ENCODE measurements at regions not wholly inside any gene's neighbourhood (a gene's known extent, or its start where the extent isn't known, plus 50 kb on each side); places are given as distances from the start of the nearest gene placed in this dataset.

- H3K79me1 ChIP-seq (ENCODE audit: low read depth, low read length), result no peaks in the 10 kb centered on the region
- WGBS, 2 experiments (ENCODE audit: extremely low coverage in 1 of 2, insufficient coverage in 1 of 2, insufficient read length in 1 of 2, insufficient replicate concordance in 2 of 2, low coverage in 1 of 2, low lambda C conversion rate in 2 of 2, missing lambda C conversion rate in 1 of 2), result 91% methylated on average over 1 of the region's 1 CpG; no CpG with 5 or more reads in 1 of the 2 experiments
- ChIA-PET POLR2A (ENCODE audit: partially characterized antibody) (no interaction called here), CTCF (ENCODE audit: partially characterized antibody) (no interaction called here)
- no peak overlapping the region for H2AK5ac ChIP-seq (ENCODE audit: low read depth, low read length)
- H4K5ac ChIP-seq (ENCODE audit: insufficient read length, low read depth, low read length), result no peak overlapping the region
- no peak overlapping the region for H3K56ac ChIP-seq (replicated peaks; ENCODE audit: insufficient read length, low read depth, low read length)
- H4K91ac ChIP-seq (replicated peaks; ENCODE audit: insufficient read length, low read length), result no peak overlapping the region
- H3K79me2 ChIP-seq (ENCODE audit: control insufficient read depth in 1 of 2, insufficient read depth in 2 of 2, low read length in 2 of 2), result no peaks in the 10 kb centered on the region
- H3K14ac ChIP-seq (ENCODE audit: insufficient read length), result no peak overlapping the region
- TF ChIP-seq SP1 (IDR thresholded peaks at IDR 0.05; ENCODE audit: low read depth, low read length) (no peak), ZNF274 (IDR thresholded peaks at IDR 0.05; ENCODE audit: borderline replicate concordance, extremely low read depth, low read length) (no peak), CHD1 (IDR thresholded peaks at IDR 0.05; ENCODE audit: low read depth, low read length) (no peak), BCL11A (IDR thresholded peaks at IDR 0.05; ENCODE audit: low read depth in 2 of 2, low read length in 2 of 2) (no peak), YY1 (IDR thresholded peaks at IDR 0.05; ENCODE audit: low read depth, low read length) (no peak), BACH1 (IDR thresholded peaks at IDR 0.05; ENCODE audit: low read length) (no peak), TCF12 (IDR thresholded peaks at IDR 0.05; ENCODE audit: low read depth, low read length) (no peak), BRCA1 (IDR thresholded peaks at IDR 0.05; ENCODE audit: low read depth, low read length) (no peak), USF2 (IDR thresholded peaks at IDR 0.05; ENCODE audit: low read length) (no peak)
- TF ChIP-seq, protein P1, sequence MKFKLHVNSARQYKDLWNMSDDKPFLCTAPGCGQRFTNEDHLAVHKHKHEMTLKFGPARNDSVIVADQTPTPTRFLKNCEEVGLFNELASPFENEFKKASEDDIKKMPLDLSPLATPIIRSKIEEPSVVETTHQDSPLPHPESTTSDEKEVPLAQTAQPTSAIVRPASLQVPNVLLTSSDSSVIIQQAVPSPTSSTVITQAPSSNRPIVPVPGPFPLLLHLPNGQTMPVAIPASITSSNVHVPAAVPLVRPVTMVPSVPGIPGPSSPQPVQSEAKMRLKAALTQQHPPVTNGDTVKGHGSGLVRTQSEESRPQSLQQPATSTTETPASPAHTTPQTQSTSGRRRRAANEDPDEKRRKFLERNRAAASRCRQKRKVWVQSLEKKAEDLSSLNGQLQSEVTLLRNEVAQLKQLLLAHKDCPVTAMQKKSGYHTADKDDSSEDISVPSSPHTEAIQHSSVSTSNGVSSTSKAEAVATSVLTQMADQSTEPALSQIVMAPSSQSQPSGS (IDR thresholded peaks at IDR 0.05; ENCODE audit: low read length), result no peak
- no peaks in the 10 kb centered on the region for H3K27me3 ChIP-seq (replicated peaks in 1 of 4; ENCODE audit: control insufficient read depth in 3 of 4, extremely low read depth in 1 of 4, insufficient read depth in 3 of 4, low read length in 3 of 4)
- no peak overlapping the region for H2BK5ac ChIP-seq (ENCODE audit: low read depth, low read length)
- no peak overlapping the region for H2BK120ac ChIP-seq (replicated peaks; ENCODE audit: low read depth, low read length)
- FAIRE-seq (no peak), DNase-seq (ENCODE audit: low read depth in 1 of 2, low spot score in 2 of 2) (no peak)
- no peaks in the 10 kb centered on the region for H3K23me2 ChIP-seq (ENCODE audit: low read depth, low read length)
- H3K4me3 ChIP-seq (ENCODE audit: extremely low read depth in 1 of 4, insufficient read depth in 2 of 4, low read depth in 3 of 4, low read length in 4 of 4), result no peak overlapping the region
- no peak overlapping the region for H2BK20ac ChIP-seq (ENCODE audit: low read length)
- no peak overlapping the region for H2AFZ ChIP-seq (ENCODE audit: low read length)
- no peaks in the 10 kb centered on the region for H3K9me3 ChIP-seq (ENCODE audit: insufficient read depth in 2 of 2, low read depth in 1 of 2, low read length in 1 of 2)
- H2BK15ac ChIP-seq (ENCODE audit: low read length), result no peak overlapping the region
- H3K27ac ChIP-seq (ENCODE audit: low read depth, low read length), result no peak overlapping the region
- H3K4me2 ChIP-seq (ENCODE audit: insufficient read depth in 1 of 2, low read depth in 2 of 2, low read length in 2 of 2), result no peak overlapping the region
- no peak overlapping the region for H3K9ac ChIP-seq (replicated peaks in 1 of 4; ENCODE audit: extremely low read depth in 1 of 4, low read depth in 3 of 4, low read length in 3 of 4)
- H4K8ac ChIP-seq (ENCODE audit: extremely low read depth, insufficient read depth, low read length), result no peak overlapping the region
- H3K23ac ChIP-seq (ENCODE audit: insufficient read length), result no peak overlapping the region
- H3K18ac ChIP-seq (ENCODE audit: extremely low read depth, low read length), result no peak overlapping the region
- H2BK12ac ChIP-seq (ENCODE audit: low read depth, low read length), result no peak overlapping the region
- H4K20me1 ChIP-seq (replicated peaks in 1 of 2; ENCODE audit: control insufficient read depth in 1 of 2, insufficient read depth in 2 of 2, low read length in 2 of 2), result no peaks in the 10 kb centered on the region
- no peaks in the 10 kb centered on the region for H3K4me1 ChIP-seq (replicated peaks in 1 of 4; ENCODE audit: control insufficient read depth in 3 of 4, insufficient read depth in 4 of 4, low read length in 3 of 4)
- no peak overlapping the region for H3K4ac ChIP-seq (replicated peaks; ENCODE audit: insufficient read length, low read depth, low read length)
- no peaks in the 10 kb centered on the region for H3K36me3 ChIP-seq (ENCODE audit: control insufficient read depth in 2 of 4, insufficient read depth in 4 of 4, low read length in 3 of 4)
Measured at GRCh38 chr10:81213370-81213769, 661.6 kb upstream of the NRG3 start.
